Liver (tissue), 8 donors: ENCODE measurements at regions not wholly inside any gene's neighbourhood (a gene's known extent, or its start where the extent isn't known, plus 50 kb on each side); places are given as distances from the start of the nearest gene placed in this dataset.
"Not testable (repeated sequence)": the region's sequence is repeated elsewhere in the genome, so short reads cannot be mapped to it uniquely, and the experiment has no call there.

Experiments used
- DNase-seq: peaks from one replicate; pipeline ENCODE4 v3.0.0-alpha.2; 2017; ENCODE audit warnings: low spot score
- H3K27ac ChIP-seq, 2 donors: one replicate each; pipeline ENCODE4 v1.7.0; 2013; ENCODE audit warnings: inconsistent platforms in 2 of 2, low read length in 2 of 2, control low read depth in 1 of 2, low read depth in 1 of 2, mild to moderate bottlenecking in 1 of 2
- H3K27me3 ChIP-seq, 4 donors: one replicate each; pipeline versions ENCODE4 v1.6.1 to v1.7.0; 2013; ENCODE audit warnings: low read length in 3 of 4, inconsistent platforms in 1 of 4, mild to moderate bottlenecking in 1 of 4, moderate library complexity in 1 of 4; ENCODE audit not compliant: control insufficient read depth in 4 of 4, insufficient read depth in 4 of 4
- H3K36me3 ChIP-seq, 4 donors: one replicate each; pipeline versions ENCODE4 v1.6.1 to v1.7.0; 2013; ENCODE audit warnings: low read length in 3 of 4, mild to moderate bottlenecking in 3 of 4, low read depth in 1 of 4, moderate library complexity in 1 of 4; ENCODE audit not compliant: control insufficient read depth in 4 of 4, insufficient read depth in 3 of 4
- H3K4me1 ChIP-seq, 4 donors: one replicate each; pipeline versions ENCODE4 v1.6.1 to v1.7.0; 2013; ENCODE audit warnings: low read length in 3 of 4, mild to moderate bottlenecking in 3 of 4, moderate library complexity in 1 of 4; ENCODE audit not compliant: control insufficient read depth in 4 of 4, insufficient read depth in 4 of 4
- H3K4me3 ChIP-seq, 3 donors: one replicate each; pipeline versions ENCODE4 v1.6.1 to v1.7.0; 2013; ENCODE audit warnings: low read length in 3 of 3, control low read depth in 1 of 3, low read depth in 1 of 3, mild to moderate bottlenecking in 1 of 3
- H3K9ac ChIP-seq, 2 donors: one replicate each; pipeline ENCODE4 v1.7.0; 2013; ENCODE audit warnings: low read length in 2 of 2, mild to moderate bottlenecking in 2 of 2, moderate library complexity in 2 of 2, control low read depth in 1 of 2, low read depth in 1 of 2
- H3K9me3 ChIP-seq, 4 donors: one replicate each; pipeline versions ENCODE4 v1.6.1 to v1.7.0; 2013; ENCODE audit warnings: low read length in 3 of 4; ENCODE audit not compliant: control insufficient read depth in 4 of 4
- ATF3 ChIP-seq: IDR thresholded peaks from 2 replicates; pipeline ENCODE4 v1.6.1; 2016; ENCODE audit warnings: antibody characterized with exemption
- EGR1 ChIP-seq, 2 donors: IDR thresholded peaks; 2 replicates each; pipeline ENCODE4 v1.6.1; 2016 to 2018; ENCODE audit warnings: antibody characterized with exemption in 2 of 2, low read depth in 2 of 2
- FOXA2 ChIP-seq: IDR thresholded peaks from 2 replicates; pipeline ENCODE4 v1.6.1; 2016; ENCODE audit warnings: antibody characterized with exemption
- HNF4A ChIP-seq, 2 donors: conservative IDR thresholded peaks; 2 replicates each; pipeline ENCODE4 v1.6.1; 2016; ENCODE audit warnings: antibody characterized with exemption in 2 of 2, mild to moderate bottlenecking in 2 of 2
- JUND ChIP-seq, 2 donors: IDR thresholded peaks; 2 replicates each; pipeline ENCODE4 v1.6.1; 2016; ENCODE audit warnings: antibody characterized with exemption in 2 of 2
- RAD21 ChIP-seq, 2 donors: IDR thresholded peaks; 2 replicates each; pipeline ENCODE4 v1.6.1; 2016; ENCODE audit warnings: antibody characterized with exemption in 2 of 2, mild to moderate bottlenecking in 2 of 2
- REST ChIP-seq: IDR thresholded peaks from 2 replicates; pipeline ENCODE4 v1.6.1; 2016; ENCODE audit warnings: antibody characterized with exemption, mild to moderate bottlenecking
- RXRA ChIP-seq, 2 donors: IDR thresholded peaks; 2 replicates each; pipeline ENCODE4 v1.6.1; 2017 to 2018; ENCODE audit warnings: antibody characterized with exemption in 2 of 2, mild to moderate bottlenecking in 1 of 2
- SP1 ChIP-seq: IDR thresholded peaks from 2 replicates; pipeline ENCODE4 v1.6.1; 2018; ENCODE audit warnings: antibody characterized with exemption, mild to moderate bottlenecking
- TAF1 ChIP-seq: conservative IDR thresholded peaks from 2 replicates; pipeline ENCODE4 v1.6.1; 2016; ENCODE audit warnings: antibody characterized with exemption, mild to moderate bottlenecking
- YY1 ChIP-seq: IDR thresholded peaks from 2 replicates; pipeline ENCODE4 v1.6.1; 2016; ENCODE audit warnings: antibody characterized with exemption, mild to moderate bottlenecking
- ZBTB33 ChIP-seq: IDR thresholded peaks from 2 replicates; pipeline ENCODE4 v1.6.1; 2016; ENCODE audit warnings: antibody characterized with exemption
- WGBS: extraction: QIAGEN DNeasy Blood & Tissue Kit; methylation state at CpG from one replicate; pipeline ENCODE4 v1.1.7; 2013; 5-methylcytosine and 5-hydroxymethylcytosine counted together
- TF ChIP-seq, protein P1 (sequence below): fragments of 150-350 bp; IDR thresholded peaks from 2 replicates; pipeline ENCODE4 v1.5.1; 2017; ENCODE audit warnings: improper control_type of control experiment, low read depth, low read length; ENCODE audit not compliant: missing input control
- donor health status: healthy.
- donor health status: healthy.
- donor health status: healthy.
- donor health status: healthy.
- donor health status: healthy.

DNA sequence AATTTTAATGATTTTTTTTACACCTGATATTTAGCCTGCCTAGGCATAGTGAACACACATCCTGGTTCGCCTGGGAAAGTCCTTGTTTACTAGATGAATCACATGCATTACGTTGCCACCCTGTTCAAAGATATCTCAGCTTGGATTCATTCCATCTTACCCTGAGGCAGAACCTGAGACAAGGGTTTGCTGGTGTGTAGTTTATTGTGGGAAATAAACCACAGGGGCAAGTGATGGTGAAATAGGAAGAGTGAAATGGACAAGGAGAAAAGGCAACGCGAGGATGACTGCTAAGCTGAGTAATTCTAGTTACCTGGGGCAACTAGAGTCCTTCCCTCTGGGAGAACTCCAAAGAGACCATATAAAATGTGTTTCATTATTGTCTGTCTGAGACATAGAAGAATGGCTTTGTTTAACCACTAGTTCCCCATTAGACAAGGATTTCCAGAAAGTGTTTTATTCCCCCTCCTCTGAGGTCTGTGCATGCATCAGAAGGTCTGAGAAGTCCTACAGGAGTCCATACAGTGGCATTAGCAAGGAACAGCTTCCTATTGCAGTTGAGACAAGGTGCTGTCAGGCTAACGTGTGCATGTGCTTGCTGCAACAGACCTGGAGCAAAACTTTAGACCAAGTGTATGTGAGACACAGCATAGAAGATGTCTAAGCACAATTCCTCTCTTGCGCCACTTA is 797.3 kb upstream of the FRG1 start:
- Histone ChIP-seq H3K9me3 (no peaks in the 10 kb centered on the region), H3K36me3 (no peaks in the 10 kb centered on the region), H3K4me1 (peaks cover 0 to 4% (median 0%) of the 10 kb centered on the region in 4 donors), H3K4me3 (no peak overlapping the region), H3K27ac (no peak overlapping the region), H3K9ac (no peak overlapping the region), H3K27me3 (no peaks in the 10 kb centered on the region)
- TF ChIP-seq SP1 (no peak), FOXA2 (no peak), ATF3 (no peak), REST (no peak), EGR1 (IDR thresholded peaks at IDR 0.05; ENCODE audit: low read depth in 2 of 2) (no peak), RAD21 (IDR thresholded peaks at IDR 0.05) (no peak), YY1 (no peak), TAF1 (no peak), JUND (IDR thresholded peaks at IDR 0.05) (no peak), ZBTB33 (no peak), RXRA (IDR thresholded peaks at IDR 0.05) (no peak)
- TF ChIP-seq, protein P1, sequence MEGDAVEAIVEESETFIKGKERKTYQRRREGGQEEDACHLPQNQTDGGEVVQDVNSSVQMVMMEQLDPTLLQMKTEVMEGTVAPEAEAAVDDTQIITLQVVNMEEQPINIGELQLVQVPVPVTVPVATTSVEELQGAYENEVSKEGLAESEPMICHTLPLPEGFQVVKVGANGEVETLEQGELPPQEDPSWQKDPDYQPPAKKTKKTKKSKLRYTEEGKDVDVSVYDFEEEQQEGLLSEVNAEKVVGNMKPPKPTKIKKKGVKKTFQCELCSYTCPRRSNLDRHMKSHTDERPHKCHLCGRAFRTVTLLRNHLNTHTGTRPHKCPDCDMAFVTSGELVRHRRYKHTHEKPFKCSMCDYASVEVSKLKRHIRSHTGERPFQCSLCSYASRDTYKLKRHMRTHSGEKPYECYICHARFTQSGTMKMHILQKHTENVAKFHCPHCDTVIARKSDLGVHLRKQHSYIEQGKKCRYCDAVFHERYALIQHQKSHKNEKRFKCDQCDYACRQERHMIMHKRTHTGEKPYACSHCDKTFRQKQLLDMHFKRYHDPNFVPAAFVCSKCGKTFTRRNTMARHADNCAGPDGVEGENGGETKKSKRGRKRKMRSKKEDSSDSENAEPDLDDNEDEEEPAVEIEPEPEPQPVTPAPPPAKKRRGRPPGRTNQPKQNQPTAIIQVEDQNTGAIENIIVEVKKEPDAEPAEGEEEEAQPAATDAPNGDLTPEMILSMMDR: no peak
- WGBS: 67% methylated on average over 6 of the region's 6 CpGs
- no peak for DNase-seq

GRCh38 chr4:189147005-189147929 is 793.4 kb upstream of the FRG1 start:
- no peak for TF ChIP-seq RAD21 (IDR thresholded peaks at IDR 0.05)
- peak in 1 of 2 donors; percentile 16 for TF ChIP-seq JUND (IDR thresholded peaks at IDR 0.05)
- TF ChIP-seq RXRA (IDR thresholded peaks at IDR 0.05): peak in 1 of 2 donors; percentile 16
- peak in 1 of 2 donors; percentile 4 for TF ChIP-seq HNF4A (conservative IDR thresholded peaks at IDR 0.05)
- 57% methylated on average over 24 of the region's 24 CpGs for WGBS

GRCh38 chr4:189155083-189155482 is 785.6 kb upstream of the FRG1 start:
- H3K9me3 ChIP-seq, H3K36me3 ChIP-seq, H3K27me3 ChIP-seq, H3K4me3 ChIP-seq, H3K4me1 ChIP-seq, DNase-seq, H3K9ac ChIP-seq, H3K27ac ChIP-seq: not testable (repeated sequence)
- WGBS: 82% methylated on average over 13 of the region's 13 CpGs

More at GRCh38 chr4:189147005-189147929, 793.4 kb upstream of the FRG1 start:
- Histone ChIP-seq H3K9me3 (peaks cover 0 to 2% (median 2%) of the 10 kb centered on the region in 4 donors), H3K4me3 (no peak overlapping the region), H3K9ac (no peak overlapping the region), H3K27me3 (no peaks in the 10 kb centered on the region), H3K36me3 (no peaks in the 10 kb centered on the region), H3K4me1 (peaks cover 0 to 4% (median 0%) of the 10 kb centered on the region in 4 donors), H3K27ac (peak overlapping the region; percentile 36 to 69)
- DNase-seq: no peak
